HG03342 (cell line): ENCODE measurements at regions not wholly inside any gene's neighbourhood (a gene's known extent, or its start where the extent isn't known, plus 50 kb on each side); places are given as distances from the start of the nearest gene placed in this dataset.
"Not testable (repeated sequence)": the region's sequence is repeated elsewhere in the genome, so short reads cannot be mapped to it uniquely, and the experiment has no call there.

Source experiments
- ATAC-seq: cut with Tn5 transposase; IDR thresholded peaks from one replicate; pipeline ENCODE4 v1.9.1; 2021; ENCODE audit warnings: mild to moderate bottlenecking, moderate library complexity; ENCODE audit not compliant: unreplicated experiment

GRCh38 chr2:67567886-67568285, 170.8 kb downstream of the ETAA1 start:
- no peak for ATAC-seq

GRCh38 chr2:67570611-67571010, 173.5 kb downstream of the ETAA1 start:
- ATAC-seq: no peak

- no peak for ATAC-seq
These were observed 174.9 kb downstream of the ETAA1 start for GRCh38 chr2:67571785-67572718.

- no peak for ATAC-seq
These were observed 175.7 kb downstream of the ETAA1 start for GRCh38 chr2:67572721-67573435.

GRCh38 chr2:67574230-67574629, 177.1 kb downstream of the ETAA1 start:
- ATAC-seq: no peak

GRCh38 chr2:67576226-67576625, 179.1 kb downstream of the ETAA1 start:
- ATAC-seq: no peak

- ATAC-seq: no peak
These were observed 179.9 kb downstream of the ETAA1 start for GRCh38 chr2:67576991-67577390.

GRCh38 chr2:67579216-67579615, 182.1 kb downstream of the ETAA1 start:
- ATAC-seq: no peak

GRCh38 chr2:67579806-67580205, 182.7 kb downstream of the ETAA1 start:
- no peak for ATAC-seq

- ATAC-seq: no peak
These were observed 184.6 kb downstream of the ETAA1 start for GRCh38 chr2:67581751-67582150.

- ATAC-seq: no peak
These were observed 186.1 kb downstream of the ETAA1 start for GRCh38 chr2:67583185-67583584.

GRCh38 chr2:67585400-67585799, 188.3 kb downstream of the ETAA1 start:
- ATAC-seq: no peak

- ATAC-seq: not testable (repeated sequence)
These were observed 192.0 kb downstream of the ETAA1 start for GRCh38 chr2:67589121-67589520.

- ATAC-seq: not testable (repeated sequence)
These were observed 197.4 kb downstream of the ETAA1 start for GRCh38 chr2:67594522-67594921.

- ATAC-seq: no peak
These were observed 199.7 kb downstream of the ETAA1 start for GRCh38 chr2:67596871-67597270.

- no peak for ATAC-seq
These were observed 202.4 kb downstream of the ETAA1 start for GRCh38 chr2:67599561-67599960.

GRCh38 chr2:67600222-67600871, 203.2 kb downstream of the ETAA1 start:
- no peak for ATAC-seq

GRCh38 chr2:67600946-67601345, 203.8 kb downstream of the ETAA1 start:
- no peak for ATAC-seq

- ATAC-seq: no peak
These were observed 207.2 kb downstream of the ETAA1 start for GRCh38 chr2:67604360-67604759.

- ATAC-seq: no peak
These were observed 215.5 kb downstream of the ETAA1 start for GRCh38 chr2:67612576-67613042.

- no peak for ATAC-seq
These were observed 216.1 kb downstream of the ETAA1 start for GRCh38 chr2:67613227-67613626.
